Ishikawa (cell line): ENCODE measurements at regions not wholly inside any gene's neighbourhood (a gene's known extent, or its start where the extent isn't known, plus 50 kb on each side); places are given as distances from the start of the nearest gene placed in this dataset.

Experiments used
- CEBPB ChIP-seq: IDR thresholded peaks from 2 replicates; pipeline ENCODE4 v1.6.1; 2012
- CREB1 ChIP-seq: IDR thresholded peaks from 2 replicates; pipeline ENCODE4 v1.6.1; 2012; ENCODE audit warnings: low read depth
- EGR1 ChIP-seq: IDR thresholded peaks from 2 replicates; pipeline ENCODE4 v1.6.1; 2012
- EP300 ChIP-seq: IDR thresholded peaks from 2 replicates; pipeline ENCODE4 v1.6.1; 2012; ENCODE audit warnings: borderline replicate concordance
- FOXM1 ChIP-seq: IDR thresholded peaks from 2 replicates; pipeline ENCODE4 v1.6.1; 2012; ENCODE audit warnings: low read depth, borderline replicate concordance
- NFIC ChIP-seq: IDR thresholded peaks from 2 replicates; pipeline ENCODE4 v1.6.1; 2012
- RAD21 ChIP-seq: IDR thresholded peaks from 2 replicates; pipeline ENCODE4 v1.6.1; 2012; ENCODE audit warnings: low read depth
- TAF1 ChIP-seq: IDR thresholded peaks from 2 replicates; pipeline ENCODE4 v1.6.1; 2012; ENCODE audit warnings: low read depth, mild to moderate bottlenecking
- TCF12 ChIP-seq: IDR thresholded peaks from 2 replicates; pipeline ENCODE4 v1.6.1; 2012; ENCODE audit warnings: low read depth
- TEAD4 ChIP-seq: IDR thresholded peaks from 2 replicates; pipeline ENCODE4 v1.6.1; 2012
- YY1 ChIP-seq: IDR thresholded peaks from 2 replicates; pipeline ENCODE4 v1.6.1; 2012; ENCODE audit warnings: low read depth
- ZBTB7A ChIP-seq: IDR thresholded peaks from 2 replicates; pipeline ENCODE4 v1.6.1; 2012; ENCODE audit warnings: low read depth
- TF ChIP-seq, protein P1 (sequence below): IDR thresholded peaks from 2 replicates; pipeline ENCODE4 v1.6.1; 2012
- TF ChIP-seq, protein P2 (sequence below): IDR thresholded peaks from 2 replicates; pipeline ENCODE4 v1.6.1; 2012; ENCODE audit warnings: low read depth, mild to moderate bottlenecking
- TF ChIP-seq, protein P3 (sequence below): IDR thresholded peaks from 2 replicates; pipeline ENCODE4 v1.6.1; 2012

DNA sequence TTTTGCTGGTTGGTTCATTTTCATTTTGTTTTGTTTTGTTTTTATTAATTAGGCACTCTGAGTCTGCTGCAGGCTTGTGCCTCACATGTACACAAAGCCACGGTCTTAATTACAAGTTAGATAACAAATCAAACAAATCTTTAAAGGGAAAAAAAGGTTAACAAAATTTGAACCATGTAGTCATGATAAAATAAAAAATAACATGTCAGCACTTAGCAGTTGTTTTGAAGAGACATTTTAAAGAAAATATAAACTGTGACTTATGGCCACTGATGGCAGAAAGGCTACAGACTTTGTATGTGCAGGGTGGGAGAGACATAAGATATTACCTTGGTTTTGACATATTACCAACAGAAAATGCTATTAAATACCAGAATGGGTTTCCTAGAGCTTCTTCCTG, 1035.4 kb downstream of the TUSC7 start:
- TF ChIP-seq, protein P1, sequence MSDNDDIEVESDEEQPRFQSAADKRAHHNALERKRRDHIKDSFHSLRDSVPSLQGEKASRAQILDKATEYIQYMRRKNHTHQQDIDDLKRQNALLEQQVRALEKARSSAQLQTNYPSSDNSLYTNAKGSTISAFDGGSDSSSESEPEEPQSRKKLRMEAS, result no peak
- TF ChIP-seq TAF1, result no peak
- no peak for TF ChIP-seq NFIC
- TF ChIP-seq, protein P2, sequence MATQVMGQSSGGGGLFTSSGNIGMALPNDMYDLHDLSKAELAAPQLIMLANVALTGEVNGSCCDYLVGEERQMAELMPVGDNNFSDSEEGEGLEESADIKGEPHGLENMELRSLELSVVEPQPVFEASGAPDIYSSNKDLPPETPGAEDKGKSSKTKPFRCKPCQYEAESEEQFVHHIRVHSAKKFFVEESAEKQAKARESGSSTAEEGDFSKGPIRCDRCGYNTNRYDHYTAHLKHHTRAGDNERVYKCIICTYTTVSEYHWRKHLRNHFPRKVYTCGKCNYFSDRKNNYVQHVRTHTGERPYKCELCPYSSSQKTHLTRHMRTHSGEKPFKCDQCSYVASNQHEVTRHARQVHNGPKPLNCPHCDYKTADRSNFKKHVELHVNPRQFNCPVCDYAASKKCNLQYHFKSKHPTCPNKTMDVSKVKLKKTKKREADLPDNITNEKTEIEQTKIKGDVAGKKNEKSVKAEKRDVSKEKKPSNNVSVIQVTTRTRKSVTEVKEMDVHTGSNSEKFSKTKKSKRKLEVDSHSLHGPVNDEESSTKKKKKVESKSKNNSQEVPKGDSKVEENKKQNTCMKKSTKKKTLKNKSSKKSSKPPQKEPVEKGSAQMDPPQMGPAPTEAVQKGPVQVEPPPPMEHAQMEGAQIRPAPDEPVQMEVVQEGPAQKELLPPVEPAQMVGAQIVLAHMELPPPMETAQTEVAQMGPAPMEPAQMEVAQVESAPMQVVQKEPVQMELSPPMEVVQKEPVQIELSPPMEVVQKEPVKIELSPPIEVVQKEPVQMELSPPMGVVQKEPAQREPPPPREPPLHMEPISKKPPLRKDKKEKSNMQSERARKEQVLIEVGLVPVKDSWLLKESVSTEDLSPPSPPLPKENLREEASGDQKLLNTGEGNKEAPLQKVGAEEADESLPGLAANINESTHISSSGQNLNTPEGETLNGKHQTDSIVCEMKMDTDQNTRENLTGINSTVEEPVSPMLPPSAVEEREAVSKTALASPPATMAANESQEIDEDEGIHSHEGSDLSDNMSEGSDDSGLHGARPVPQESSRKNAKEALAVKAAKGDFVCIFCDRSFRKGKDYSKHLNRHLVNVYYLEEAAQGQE, result no peak
- no peak for TF ChIP-seq TEAD4
- no peak for TF ChIP-seq FOXM1

DNA sequence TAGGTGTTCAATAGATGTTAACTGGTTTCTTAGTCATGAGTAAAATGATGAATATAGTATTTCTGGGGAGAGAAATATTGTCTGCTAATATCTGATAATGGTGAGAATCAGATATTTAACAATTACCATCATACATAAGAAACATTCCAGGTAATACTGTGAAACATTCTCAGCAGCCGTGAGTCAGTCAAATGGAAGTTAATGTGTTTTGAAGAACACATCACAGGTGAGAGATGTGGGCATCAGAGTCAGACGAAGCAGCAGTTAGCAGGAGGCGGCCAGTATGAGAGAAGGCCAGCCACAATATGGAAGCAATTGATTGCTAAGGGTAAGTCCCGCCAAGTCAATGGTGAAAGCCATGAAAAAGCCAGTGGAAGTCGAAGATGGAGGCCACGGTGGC, 1035.9 kb downstream of the TUSC7 start:
- TF ChIP-seq YY1 (no peak), EGR1 (no peak), FOXM1 (no peak), EP300 (no peak), CREB1 (no peak), TEAD4 (no peak), CEBPB (no peak), ZBTB7A (no peak)

DNA sequence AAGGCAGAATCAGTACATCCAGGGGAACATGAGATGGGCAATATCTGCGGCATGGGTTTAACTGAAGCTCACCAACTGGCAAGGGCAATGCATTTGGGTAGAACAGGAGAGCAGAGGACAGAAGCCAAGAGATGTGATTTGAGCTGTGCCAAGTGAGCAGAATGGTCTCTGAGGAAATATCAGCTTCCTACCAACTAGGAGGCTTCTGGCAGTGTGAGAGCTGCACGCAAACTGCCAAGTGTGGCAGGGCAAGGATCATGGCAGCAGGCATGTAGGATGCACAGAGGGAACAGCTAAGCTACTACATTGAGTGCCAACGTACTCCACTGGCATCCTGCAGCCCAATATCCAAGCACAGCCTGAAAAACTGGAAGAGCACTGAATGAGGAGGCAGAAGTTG, 1036.5 kb downstream of the TUSC7 start:
- TF ChIP-seq RAD21, result no peak

DNA sequence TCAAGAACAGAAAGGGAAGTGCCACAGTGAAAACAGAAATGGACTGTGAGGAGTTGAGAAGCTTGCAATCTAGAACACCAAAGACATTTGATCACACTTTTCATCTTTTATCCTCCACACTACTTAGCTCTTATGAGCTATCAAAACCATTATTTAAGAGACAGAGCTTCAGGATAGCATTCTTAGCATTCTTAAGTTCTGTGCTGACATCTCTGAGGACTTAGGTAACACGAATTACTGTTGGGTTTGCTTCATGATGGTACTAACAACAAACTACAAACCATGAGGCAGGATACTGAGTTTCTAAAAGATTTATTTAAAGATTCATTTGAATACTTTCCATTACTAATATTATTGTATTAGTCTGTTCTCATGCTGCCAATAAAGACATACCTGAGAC, 1038.6 kb downstream of the TUSC7 start:
- TF ChIP-seq NFIC, result no peak
- TF ChIP-seq TEAD4, result no peak
- TF ChIP-seq TAF1, result no peak
- TF ChIP-seq RAD21, result no peak
- TF ChIP-seq, protein P3, sequence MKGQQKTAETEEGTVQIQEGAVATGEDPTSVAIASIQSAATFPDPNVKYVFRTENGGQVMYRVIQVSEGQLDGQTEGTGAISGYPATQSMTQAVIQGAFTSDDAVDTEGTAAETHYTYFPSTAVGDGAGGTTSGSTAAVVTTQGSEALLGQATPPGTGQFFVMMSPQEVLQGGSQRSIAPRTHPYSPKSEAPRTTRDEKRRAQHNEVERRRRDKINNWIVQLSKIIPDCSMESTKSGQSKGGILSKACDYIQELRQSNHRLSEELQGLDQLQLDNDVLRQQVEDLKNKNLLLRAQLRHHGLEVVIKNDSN, result no peak
- no peak for TF ChIP-seq CREB1
- no peak for TF ChIP-seq CEBPB
- no peak for TF ChIP-seq YY1
- no peak for TF ChIP-seq FOXM1
- TF ChIP-seq, protein P2, result no peak
- TF ChIP-seq EP300, result no peak

DNA sequence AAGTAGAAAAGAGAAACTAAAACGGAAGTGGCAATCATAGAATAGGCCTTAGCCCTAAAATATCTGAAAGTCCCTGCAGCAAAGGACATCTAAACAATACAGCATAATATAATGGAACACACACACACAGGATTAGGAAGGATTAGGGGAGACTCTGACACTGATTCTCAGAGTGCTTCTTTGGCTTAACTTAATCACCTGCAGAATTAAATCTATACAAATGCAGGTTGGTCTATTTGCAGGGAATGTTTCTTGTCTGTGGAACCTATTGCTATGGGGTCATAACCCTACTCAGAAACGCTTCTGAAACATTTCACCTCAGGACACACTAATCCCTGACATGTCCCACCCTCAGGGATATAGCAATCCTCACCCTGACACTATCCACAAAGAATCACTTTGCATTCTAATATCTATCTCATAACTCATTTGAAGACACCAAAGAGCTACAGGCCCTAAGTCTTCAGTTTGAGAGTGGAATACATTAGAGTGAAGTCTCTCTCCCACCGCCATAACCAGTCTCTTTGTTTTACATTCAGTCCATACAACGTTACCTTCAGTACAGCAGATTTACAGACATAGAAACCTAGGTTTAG, 1041.2 kb downstream of the TUSC7 start:
- TF ChIP-seq TAF1, result no peak
- TF ChIP-seq EP300, result no peak
- no peak for TF ChIP-seq CREB1
- TF ChIP-seq, protein P3, result no peak
- TF ChIP-seq YY1, result no peak
- no peak for TF ChIP-seq FOXM1
- TF ChIP-seq EGR1, result no peak
- no peak for TF ChIP-seq ZBTB7A
- no peak for TF ChIP-seq CEBPB
- TF ChIP-seq, protein P2, result no peak
- no peak for TF ChIP-seq RAD21
- TF ChIP-seq, protein P1, result no peak
- TF ChIP-seq NFIC, result no peak
- no peak for TF ChIP-seq TCF12
- TF ChIP-seq TEAD4, result no peak
